Lower lobe of right lung (tissue), 2 donors: ENCODE measurements at regions not wholly inside any gene's neighbourhood (a gene's known extent, or its start where the extent isn't known, plus 50 kb on each side); places are given as distances from the start of the nearest gene placed in this dataset.
"Not testable (repeated sequence)": the region's sequence is repeated elsewhere in the genome, so short reads cannot be mapped to it uniquely, and the experiment has no call there.

ENCODE experiments used
- ATAC-seq, 2 donors: fragments of 200-7000 bp; cut with Tn5 transposase; one replicate each; pipeline ENCODE4 v1.9.1; 2020 to 2022; ENCODE audit warnings: mild to moderate bottlenecking in 2 of 2, moderate library complexity in 2 of 2
- DNase-seq: peaks from one replicate; pipeline ENCODE4 v3.0.0-alpha.2; 2020
- H3K27ac ChIP-seq: fragments of 200-600 bp; one replicate; pipeline ENCODE4 v1.8.0; 2022
- H3K27me3 ChIP-seq: fragments of 200-600 bp; one replicate; pipeline ENCODE4 v1.8.0; 2022; ENCODE audit warnings: low read depth
- H3K36me3 ChIP-seq: fragments of 200-600 bp; one replicate; pipeline ENCODE4 v1.8.0; 2022; ENCODE audit warnings: mild to moderate bottlenecking
- H3K4me1 ChIP-seq: fragments of 200-600 bp; one replicate; pipeline ENCODE4 v1.8.0; 2022
- H3K4me3 ChIP-seq: fragments of 200-600 bp; one replicate; pipeline ENCODE4 v1.8.0; 2022; ENCODE audit warnings: mild to moderate bottlenecking
- H3K9me3 ChIP-seq: fragments of 200-600 bp; one replicate; pipeline ENCODE4 v1.8.0; 2022
- intact Hi-C: fragments of 100-400 bp; cut with DNase I; formaldehyde crosslinking; loops from one replicate; pipeline ENCODE4 v1.11.0; 2022
- TF ChIP-seq, protein P1 (sequence below): fragments of 200-600 bp; IDR thresholded peaks from one replicate; pipeline ENCODE4 v1.8.0; 2022; ENCODE audit warnings: antibody characterized with exemption, mild to moderate bottlenecking
- donor health status: DM: no; HTN: yes; CAD: no; lungs with severe emphysema.

DNA sequence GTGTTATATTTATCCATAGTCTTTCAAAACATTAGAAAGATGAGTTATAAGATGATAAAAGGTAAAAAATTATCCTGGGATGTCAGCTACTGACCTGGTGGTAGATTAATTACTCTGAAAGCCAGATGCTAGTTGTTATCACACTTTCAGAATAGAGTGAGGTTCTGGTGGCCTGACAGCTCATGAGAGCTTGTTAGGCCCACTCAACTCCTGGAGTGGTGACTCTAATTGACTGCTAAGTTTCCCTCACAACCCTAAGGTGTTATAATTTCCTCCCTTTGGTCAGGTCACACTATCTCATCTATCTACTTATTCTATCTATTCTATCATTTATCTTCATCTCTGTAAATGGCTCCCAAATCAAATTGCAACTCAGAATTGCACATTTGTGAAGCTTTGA lies 90.1 kb downstream of the ZNF648 start:
- Histone ChIP-seq H3K4me3 (no peak overlapping the region), H3K36me3 (no peaks in the 10 kb centered on the region), H3K27me3 (no peaks in the 10 kb centered on the region), H3K27ac (no peak overlapping the region), H3K9me3 (peaks cover 5% of the 10 kb centered on the region), H3K4me1 (no peaks in the 10 kb centered on the region)
- ATAC-seq (no peak), DNase-seq (no peak)
- intact Hi-C loops = no loop called here
- TF ChIP-seq, protein P1, sequence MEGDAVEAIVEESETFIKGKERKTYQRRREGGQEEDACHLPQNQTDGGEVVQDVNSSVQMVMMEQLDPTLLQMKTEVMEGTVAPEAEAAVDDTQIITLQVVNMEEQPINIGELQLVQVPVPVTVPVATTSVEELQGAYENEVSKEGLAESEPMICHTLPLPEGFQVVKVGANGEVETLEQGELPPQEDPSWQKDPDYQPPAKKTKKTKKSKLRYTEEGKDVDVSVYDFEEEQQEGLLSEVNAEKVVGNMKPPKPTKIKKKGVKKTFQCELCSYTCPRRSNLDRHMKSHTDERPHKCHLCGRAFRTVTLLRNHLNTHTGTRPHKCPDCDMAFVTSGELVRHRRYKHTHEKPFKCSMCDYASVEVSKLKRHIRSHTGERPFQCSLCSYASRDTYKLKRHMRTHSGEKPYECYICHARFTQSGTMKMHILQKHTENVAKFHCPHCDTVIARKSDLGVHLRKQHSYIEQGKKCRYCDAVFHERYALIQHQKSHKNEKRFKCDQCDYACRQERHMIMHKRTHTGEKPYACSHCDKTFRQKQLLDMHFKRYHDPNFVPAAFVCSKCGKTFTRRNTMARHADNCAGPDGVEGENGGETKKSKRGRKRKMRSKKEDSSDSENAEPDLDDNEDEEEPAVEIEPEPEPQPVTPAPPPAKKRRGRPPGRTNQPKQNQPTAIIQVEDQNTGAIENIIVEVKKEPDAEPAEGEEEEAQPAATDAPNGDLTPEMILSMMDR = no peak

DNA sequence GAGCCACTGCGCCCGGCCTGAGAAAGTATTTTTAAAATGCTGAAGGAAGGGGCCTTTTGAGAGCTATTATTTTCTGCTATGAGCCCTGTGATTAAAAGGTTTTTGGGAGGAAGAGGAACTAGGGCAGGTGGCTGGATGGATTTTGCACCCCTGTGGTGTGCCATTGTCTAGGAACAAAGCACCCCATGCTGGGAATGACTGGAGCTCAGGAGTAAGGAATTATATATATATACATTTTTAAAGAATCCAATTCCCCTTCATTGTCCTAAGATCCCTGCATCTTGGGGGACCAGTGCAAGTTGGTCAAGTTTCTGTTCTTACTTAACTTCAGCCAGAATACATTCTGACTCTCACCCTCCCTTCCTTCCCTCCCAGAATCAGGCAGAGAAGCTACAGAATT lies 91.6 kb downstream of the ZNF648 start:
- H3K36me3 ChIP-seq = no peaks in the 10 kb centered on the region
- H3K4me3 ChIP-seq = no peak overlapping the region
- no peak overlapping the region for H3K27ac ChIP-seq
- DNase-seq = no peak
- no peaks in the 10 kb centered on the region for H3K9me3 ChIP-seq
- TF ChIP-seq, protein P1 = no peak
- intact Hi-C loops = no loop called here
- H3K27me3 ChIP-seq = no peaks in the 10 kb centered on the region
- no peaks in the 10 kb centered on the region for H3K4me1 ChIP-seq
- ATAC-seq = no peak

DNA sequence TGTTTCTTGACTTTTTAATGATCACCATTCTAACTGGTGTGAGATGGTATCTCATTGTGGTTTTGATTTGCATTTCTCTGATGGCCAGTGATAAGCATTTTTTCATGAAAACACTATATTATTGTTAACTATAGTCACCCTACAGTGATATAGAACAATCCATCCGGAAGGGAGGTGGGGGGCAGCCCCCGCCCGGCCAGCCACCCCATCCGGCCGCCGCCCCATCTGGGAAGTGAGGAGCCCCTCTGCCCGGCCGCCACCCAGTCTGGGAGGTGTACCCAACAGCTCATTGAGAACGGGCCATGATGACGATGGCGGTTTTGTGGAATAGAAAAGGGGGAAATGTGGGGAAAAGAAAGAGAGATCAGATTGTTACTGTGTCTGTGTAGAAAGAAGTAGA lies 106.8 kb downstream of the ZNF648 start:
- H3K4me3 ChIP-seq, H3K27me3 ChIP-seq, H3K36me3 ChIP-seq, intact Hi-C loops, H3K27ac ChIP-seq, H3K4me1 ChIP-seq, DNase-seq, ATAC-seq: not testable (repeated sequence)
- H3K9me3 ChIP-seq = peaks cover 17% of the 10 kb centered on the region

DNA sequence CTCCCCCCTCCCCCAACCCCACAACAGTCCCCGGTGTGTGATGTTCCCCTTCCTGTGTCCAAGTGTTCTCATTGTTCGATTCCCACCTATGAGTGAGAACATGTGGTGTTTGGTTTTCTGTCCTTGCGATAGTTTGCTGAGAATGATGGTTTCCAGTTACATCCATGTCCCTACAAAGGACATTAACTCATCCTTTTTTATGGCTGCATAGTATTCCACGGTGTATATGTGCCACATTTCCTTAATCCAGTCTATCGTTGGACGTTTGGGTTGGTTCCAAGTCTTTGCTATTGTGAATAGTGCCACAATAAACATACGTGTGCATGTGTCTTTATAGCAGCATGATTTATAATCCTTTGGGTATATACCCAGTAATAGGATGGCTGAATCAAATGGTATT lies 107.3 kb downstream of the ZNF648 start:
- H3K36me3 ChIP-seq, DNase-seq, H3K27me3 ChIP-seq, H3K4me3 ChIP-seq, H3K27ac ChIP-seq, ATAC-seq, H3K4me1 ChIP-seq, intact Hi-C loops: not testable (repeated sequence)
- peaks cover 17% of the 10 kb centered on the region for H3K9me3 ChIP-seq

DNA sequence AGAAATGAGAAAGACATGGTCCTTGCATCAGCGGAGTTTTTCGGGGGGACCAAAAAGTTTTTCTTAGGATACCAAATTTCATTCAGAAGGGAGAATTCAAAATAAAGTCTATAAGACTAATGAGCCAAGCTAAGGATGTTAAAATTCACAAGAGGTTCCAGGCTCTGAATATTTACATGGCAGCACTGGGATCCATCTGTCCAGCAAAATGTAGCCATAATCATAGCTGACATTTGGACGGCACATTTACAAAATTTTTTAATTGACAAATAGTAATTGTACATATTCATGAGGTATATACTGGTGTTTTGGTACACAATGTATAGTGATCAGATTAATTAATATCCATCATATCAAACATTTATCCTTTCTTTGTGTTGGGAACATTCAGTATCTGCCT lies 107.9 kb downstream of the ZNF648 start:
- DNase-seq = no peak
- Histone ChIP-seq H3K27me3 (no peaks in the 10 kb centered on the region), H3K9me3 (peaks cover 13% of the 10 kb centered on the region), H3K4me1 (no peaks in the 10 kb centered on the region), H3K27ac (no peak overlapping the region), H3K4me3 (no peak overlapping the region), H3K36me3 (no peaks in the 10 kb centered on the region)
- intact Hi-C loops = no loop called here
- TF ChIP-seq, protein P1 = no peak
- no peak for ATAC-seq

DNA sequence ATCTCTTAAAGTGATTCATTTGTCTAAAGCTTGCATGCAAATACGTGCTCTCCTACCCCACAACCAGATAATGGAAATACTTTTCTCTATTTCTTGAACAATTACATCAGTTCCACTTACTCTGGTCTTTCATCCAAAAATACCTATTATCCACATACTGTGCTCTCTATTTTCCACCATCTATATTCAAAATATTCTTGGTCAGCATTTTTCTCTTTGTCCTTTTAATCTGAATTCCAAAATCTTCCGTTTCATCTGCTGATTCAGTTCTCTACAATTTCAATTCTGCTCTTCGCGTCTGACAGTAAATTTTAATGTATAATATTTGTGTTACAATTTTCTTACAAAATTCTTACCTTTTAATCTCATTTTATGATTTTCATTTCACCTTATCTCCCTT lies 110.3 kb downstream of the ZNF648 start:
- DNase-seq = no peak
- intact Hi-C loops = no loop called here
- Histone ChIP-seq H3K36me3 (no peaks in the 10 kb centered on the region), H3K27ac (no peak overlapping the region), H3K9me3 (no peaks in the 10 kb centered on the region), H3K4me3 (no peak overlapping the region), H3K27me3 (no peaks in the 10 kb centered on the region), H3K4me1 (no peaks in the 10 kb centered on the region)
- TF ChIP-seq, protein P1 = no peak
- ATAC-seq = no peak

DNA sequence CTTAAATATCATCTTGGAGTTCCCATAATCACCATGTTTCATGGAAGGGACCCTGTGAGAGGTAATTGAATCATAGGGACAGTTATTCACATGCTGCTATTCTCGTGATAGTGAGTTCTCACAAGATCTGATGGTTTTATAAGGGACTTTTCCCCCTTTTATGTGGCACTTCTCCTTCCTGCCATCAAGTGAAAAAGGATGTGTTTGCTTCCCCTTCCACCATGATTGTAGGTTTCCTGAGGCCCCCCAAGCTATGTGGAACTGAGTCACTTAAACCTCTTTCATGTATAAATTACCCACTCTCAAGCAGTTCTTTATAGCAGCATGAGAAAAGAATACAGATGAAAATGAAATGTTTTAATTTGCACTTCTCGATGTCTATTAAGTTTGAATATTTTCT lies 112.0 kb downstream of the ZNF648 start:
- intact Hi-C loops = no loop called here

More for the DNA sequence above, 112.0 kb downstream of the ZNF648 start:
- no peak overlapping the region for H3K4me3 ChIP-seq
- no peak for ATAC-seq
- no peak overlapping the region for H3K27ac ChIP-seq
- no peaks in the 10 kb centered on the region for H3K4me1 ChIP-seq
- no peak for DNase-seq
- no peaks in the 10 kb centered on the region for H3K9me3 ChIP-seq
- H3K27me3 ChIP-seq = no peaks in the 10 kb centered on the region
- TF ChIP-seq, protein P1 = no peak
- H3K36me3 ChIP-seq = no peaks in the 10 kb centered on the region
